Right lobe of liver (tissue), 4 donors: ENCODE measurements at regions not wholly inside any gene's neighbourhood (a gene's known extent, or its start where the extent isn't known, plus 50 kb on each side); places are given as distances from the start of the nearest gene placed in this dataset.

Source experiments
- CTCF ChIP-seq, 4 donors: fragments of 200-600 bp in 3 of 4; fragments of 450-650 bp in 1 of 4; IDR thresholded peaks; one replicate each; pipeline versions ENCODE4 v1.5.1 to v1.8.0; 2016 to 2022; ENCODE audit warnings: antibody characterized with exemption in 4 of 4, mild to moderate bottlenecking in 2 of 4
- POLR2A ChIP-seq: fragments of 450-650 bp; IDR thresholded peaks from one replicate; pipeline ENCODE4 v1.6.1; 2017; ENCODE audit warnings: antibody characterized with exemption, mild to moderate bottlenecking
- donor health status: DM: no; HTN: no; CAD: no.
- donor health status: DM: no; HTN: no; CAD: no.
- donor health status: DM: no; HTN: yes; CAD: no.

- TF ChIP-seq CTCF (IDR thresholded peaks at IDR 0.05), result no peak
- TF ChIP-seq POLR2A, result no peak
Measured at GRCh38 chr2:207324001-207324400, 158.3 kb upstream of the KLF7 start.
